Spleen (tissue), 11 donors: ENCODE measurements at regions not wholly inside any gene's neighbourhood (a gene's known extent, or its start where the extent isn't known, plus 50 kb on each side); places are given as distances from the start of the nearest gene placed in this dataset.

ENCODE experiments used
- DNase-seq: peaks from one replicate; pipeline ENCODE4 v3.0.0-alpha.2; 2020
- H3K27ac ChIP-seq, 8 donors: fragments of 200-600 bp; sonication (generic) in 7 of 8; 1 replicate in 4 of 8; 2 replicates in 4 of 8; pipeline versions ENCODE4 v1.5.0 to v1.8.0; 2016 to 2021; ENCODE audit warnings: inconsistent platforms in 4 of 8, mild to moderate bottlenecking in 4 of 8, moderate library complexity in 1 of 8
- H3K27me3 ChIP-seq, 7 donors: fragments of 200-600 bp; sonication (generic) in 6 of 7; replicated peaks in 1 of 7; 1 replicate in 4 of 7; 2 replicates in 3 of 7; pipeline versions ENCODE4 v1.5.0 to v1.8.0; 2016 to 2021; ENCODE audit warnings: inconsistent platforms in 3 of 7, mild to moderate bottlenecking in 1 of 7
- H3K36me3 ChIP-seq, 6 donors: fragments of 200-600 bp; sonication (generic) in 5 of 6; 1 replicate in 4 of 6; 2 replicates in 2 of 6; pipeline versions ENCODE4 v1.5.0 to v1.8.0; 2016 to 2021; ENCODE audit warnings: inconsistent platforms in 2 of 6
- H3K4me1 ChIP-seq, 6 donors: fragments of 200-600 bp; sonication (generic) in 5 of 6; 1 replicate in 3 of 6; 2 replicates in 3 of 6; pipeline versions ENCODE4 v1.5.0 to v1.8.0; 2016 to 2021; ENCODE audit warnings: inconsistent platforms in 3 of 6
- H3K4me3 ChIP-seq, 8 donors: fragments of 200-600 bp; sonication (generic) in 7 of 8; 1 replicate in 4 of 8; 2 replicates in 4 of 8; pipeline versions ENCODE4 v1.5.0 to v1.8.0; 2016 to 2021; ENCODE audit warnings: inconsistent platforms in 4 of 8, mild to moderate bottlenecking in 4 of 8, moderate library complexity in 2 of 8
- H3K9me3 ChIP-seq, 8 donors: fragments of 200-600 bp; sonication (generic) in 7 of 8; 1 replicate in 4 of 8; 2 replicates in 4 of 8; pipeline versions ENCODE4 v1.5.0 to v1.8.0; 2016 to 2021; ENCODE audit warnings: inconsistent platforms in 4 of 8
- CTCF ChIP-seq, 11 experiments: fragments of 200-600 bp in 7 of 11; fragments of 450-650 bp in 4 of 11; sonication (generic) in 4 of 11; IDR thresholded peaks in 8 of 11; conservative IDR thresholded peaks in 3 of 11; 1 replicate in 7 of 11; 2 replicates in 4 of 11; pipeline versions ENCODE4 v1.4.0 to v1.8.0; 2016 to 2021; ENCODE audit warnings: antibody characterized with exemption in 11 of 11, inconsistent platforms in 4 of 11, mild to moderate bottlenecking in 1 of 11
- POLR2A ChIP-seq, 3 donors: fragments of 450-650 bp; IDR thresholded peaks; one replicate each; pipeline ENCODE4 v1.5.1; 2017; ENCODE audit warnings: antibody characterized with exemption in 3 of 3, mild to moderate bottlenecking in 1 of 3
- POLR2AphosphoS5 ChIP-seq, 3 donors: sonication (generic); formaldehyde crosslinking; IDR thresholded peaks; one replicate each; pipeline ENCODE4 v1.5.1; 2017; ENCODE audit warnings: antibody characterized with exemption in 3 of 3
- WGBS, 5 donors: extraction: QIAGEN DNeasy Blood & Tissue Kit in 3 of 5; methylation state at CpG; one replicate each; pipeline versions ENCODE4 v1.1.5 to v1.1.7; 2013 to 2018; 5-methylcytosine and 5-hydroxymethylcytosine counted together
- intact Hi-C: fragments of 100-400 bp; cut with DNase I; formaldehyde crosslinking; loops from one replicate; pipeline ENCODE4 v1.15.0; 2023; ENCODE audit warnings: low total_unique reads
- donor health status: healthy with polysubstance abuse.
- donor health status: DM: no; HTN: no; CAD: no; lungs with moderate emphysema.
- donor health status: DM: no; HTN: no; CAD: no.
- donor health status: Bipolar disorder and iron deficiency.
- donor health status: healthy.
- donor health status: DM: no; HTN: no; CAD: no.
- donor health status: DM: yes; HTN: yes; CAD: no.

- TF ChIP-seq POLR2A (IDR thresholded peaks at IDR 0.05), result no peak
- TF ChIP-seq POLR2AphosphoS5 (IDR thresholded peaks at IDR 0.05), result no peak
- no peak for TF ChIP-seq CTCF (IDR thresholded peaks at IDR 0.05 in 8 of 11, conservative IDR thresholded peaks at IDR 0.05 in 3 of 11)
- no peaks in the 10 kb centered on the region for H3K27me3 ChIP-seq
- no peaks in the 10 kb centered on the region for H3K36me3 ChIP-seq
- DNase-seq, result no peak
- H3K4me1 ChIP-seq, result no peaks in the 10 kb centered on the region
- H3K27ac ChIP-seq, result no peak overlapping the region
- H3K9me3 ChIP-seq, result no peaks in the 10 kb centered on the region
- WGBS, 5 donors, result 91 to 96% (median 94%) methylated on average over 3 of the region's 3 CpGs
- H3K4me3 ChIP-seq, result no peak overlapping the region
- intact Hi-C loops, result no loop called here
Observed at GRCh38 chr5:67617051-67617450, 420.5 kb upstream of the CD180 start.

- no peaks in the 10 kb centered on the region for H3K4me1 ChIP-seq
- H3K4me3 ChIP-seq, result no peak overlapping the region
- intact Hi-C loops, result no loop called here
- no peak overlapping the region for H3K27ac ChIP-seq
- H3K27me3 ChIP-seq, result no peaks in the 10 kb centered on the region
- TF ChIP-seq CTCF (IDR thresholded peaks at IDR 0.05 in 8 of 11, conservative IDR thresholded peaks at IDR 0.05 in 3 of 11) (no peak), POLR2A (IDR thresholded peaks at IDR 0.05) (no peak), POLR2AphosphoS5 (IDR thresholded peaks at IDR 0.05) (no peak)
- no peak for DNase-seq
- no peaks in the 10 kb centered on the region for H3K36me3 ChIP-seq
- no peaks in the 10 kb centered on the region for H3K9me3 ChIP-seq
- 85 to 91% (median 89%) methylated on average over 4 of the region's 4 CpGs for WGBS, 5 donors
Observed at GRCh38 chr5:67612961-67613360, 416.4 kb upstream of the CD180 start.

GRCh38 chr5:67610186-67610912 is 413.8 kb upstream of the CD180 start:
- intact Hi-C loops, result no loop called here
- H3K27me3 ChIP-seq, result no peaks in the 10 kb centered on the region
- H3K4me3 ChIP-seq, result no peak overlapping the region
- H3K36me3 ChIP-seq, result no peaks in the 10 kb centered on the region
- TF ChIP-seq POLR2AphosphoS5 (IDR thresholded peaks at IDR 0.05) (no peak), POLR2A (IDR thresholded peaks at IDR 0.05) (no peak), CTCF (IDR thresholded peaks at IDR 0.05 in 8 of 11, conservative IDR thresholded peaks at IDR 0.05 in 3 of 11) (no peak)
- no peaks in the 10 kb centered on the region for H3K9me3 ChIP-seq
- no peak overlapping the region for H3K27ac ChIP-seq
- no peaks in the 10 kb centered on the region for H3K4me1 ChIP-seq
- no peak for DNase-seq
- 76 to 97% (median 88%) methylated on average over 6 of the region's 6 CpGs for WGBS, 5 donors

- Histone ChIP-seq H3K4me1 (no peaks in the 10 kb centered on the region), H3K27me3 (no peaks in the 10 kb centered on the region), H3K27ac (no peak overlapping the region), H3K4me3 (no peak overlapping the region), H3K9me3 (peaks cover 0 to 6% (median 0%) of the 10 kb centered on the region in 8 donors), H3K36me3 (no peaks in the 10 kb centered on the region)
- no peak for TF ChIP-seq POLR2A (IDR thresholded peaks at IDR 0.05)
- no peak for DNase-seq
- intact Hi-C loops, result no loop called here
- WGBS, 5 donors, result 78 to 88% (median 86%) methylated on average over 5 of the region's 5 CpGs
Observed at GRCh38 chr5:67607958-67608357, 411.4 kb upstream of the CD180 start.
